Testis (tissue), 2 donors: ENCODE measurements at regions not wholly inside any gene's neighbourhood (a gene's known extent, or its start where the extent isn't known, plus 50 kb on each side); places are given as distances from the start of the nearest gene placed in this dataset.

Experiments used
- POLR2A ChIP-seq: fragments of 450-650 bp; IDR thresholded peaks from one replicate; pipeline ENCODE4 v1.6.1; 2017; ENCODE audit warnings: antibody characterized with exemption, mild to moderate bottlenecking, moderate library complexity
- TF ChIP-seq, protein P1 (sequence below), 3 experiments: fragments of 450-650 bp in 2 of 3; fragments of 200-600 bp in 1 of 3; sonication (generic) in 1 of 3; IDR thresholded peaks; one replicate each; pipeline ENCODE4 v1.5.1; 2016 to 2019; ENCODE audit warnings: antibody characterized with exemption in 3 of 3, mild to moderate bottlenecking in 2 of 3, moderate library complexity in 1 of 3

DNA sequence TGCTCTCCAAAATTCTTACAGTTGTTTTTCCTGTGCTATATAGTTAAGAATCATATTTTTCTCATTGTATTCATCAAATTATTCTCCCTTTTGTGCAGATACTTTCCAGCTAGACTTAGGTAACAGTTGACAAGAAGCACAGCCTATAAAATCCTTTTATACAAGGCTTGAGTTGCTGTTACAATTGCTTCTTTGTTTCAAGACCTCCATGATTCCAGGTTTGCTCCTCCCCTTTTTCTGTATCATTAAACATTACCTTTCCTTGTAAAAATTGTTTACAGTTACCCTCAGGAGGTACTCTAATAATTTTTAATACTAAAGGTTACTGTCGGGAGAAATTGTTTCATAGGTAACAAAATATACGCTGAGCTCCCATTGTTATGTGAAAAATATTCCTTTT is 192.3 kb upstream of the GRID2 start:
- TF ChIP-seq, protein P1, sequence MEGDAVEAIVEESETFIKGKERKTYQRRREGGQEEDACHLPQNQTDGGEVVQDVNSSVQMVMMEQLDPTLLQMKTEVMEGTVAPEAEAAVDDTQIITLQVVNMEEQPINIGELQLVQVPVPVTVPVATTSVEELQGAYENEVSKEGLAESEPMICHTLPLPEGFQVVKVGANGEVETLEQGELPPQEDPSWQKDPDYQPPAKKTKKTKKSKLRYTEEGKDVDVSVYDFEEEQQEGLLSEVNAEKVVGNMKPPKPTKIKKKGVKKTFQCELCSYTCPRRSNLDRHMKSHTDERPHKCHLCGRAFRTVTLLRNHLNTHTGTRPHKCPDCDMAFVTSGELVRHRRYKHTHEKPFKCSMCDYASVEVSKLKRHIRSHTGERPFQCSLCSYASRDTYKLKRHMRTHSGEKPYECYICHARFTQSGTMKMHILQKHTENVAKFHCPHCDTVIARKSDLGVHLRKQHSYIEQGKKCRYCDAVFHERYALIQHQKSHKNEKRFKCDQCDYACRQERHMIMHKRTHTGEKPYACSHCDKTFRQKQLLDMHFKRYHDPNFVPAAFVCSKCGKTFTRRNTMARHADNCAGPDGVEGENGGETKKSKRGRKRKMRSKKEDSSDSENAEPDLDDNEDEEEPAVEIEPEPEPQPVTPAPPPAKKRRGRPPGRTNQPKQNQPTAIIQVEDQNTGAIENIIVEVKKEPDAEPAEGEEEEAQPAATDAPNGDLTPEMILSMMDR (IDR thresholded peaks at IDR 0.05): no peak
- TF ChIP-seq POLR2A: no peak
